Mesothelial cell of epicardium (in vitro differentiated cells): ENCODE measurements at regions not wholly inside any gene's neighbourhood (a gene's known extent, or its start where the extent isn't known, plus 50 kb on each side); places are given as distances from the start of the nearest gene placed in this dataset.
"Not testable (repeated sequence)": the region's sequence is repeated elsewhere in the genome, so short reads cannot be mapped to it uniquely, and the experiment has no call there.

Experiments
- DNase-seq, 2 experiments: peaks; one replicate each; pipeline ENCODE4 v3.0.0; 2021; ENCODE audit warnings: low spot score in 2 of 2; ENCODE audit not compliant: unreplicated experiment in 2 of 2
- H3K27ac Mint-ChIP-seq: 2 replicates; pipeline ENCODE4 v1.8.0; 2021; ENCODE audit warnings: mixed read lengths
- H3K27me3 Mint-ChIP-seq: 2 replicates; pipeline ENCODE4 v1.8.0; 2021; ENCODE audit warnings: low read depth, mixed read lengths
- H3K36me3 Mint-ChIP-seq: 2 replicates; pipeline ENCODE4 v1.8.0; 2021; ENCODE audit warnings: mixed read lengths
- H3K4me1 Mint-ChIP-seq: 2 replicates; pipeline ENCODE4 v1.8.0; 2021; ENCODE audit warnings: mixed read lengths
- H3K4me3 Mint-ChIP-seq: 2 replicates; pipeline ENCODE4 v1.8.0; 2021; ENCODE audit warnings: mild to moderate bottlenecking, moderate library complexity, mixed read lengths
- H3K9me3 Mint-ChIP-seq: 2 replicates; pipeline ENCODE4 v1.8.0; 2021; ENCODE audit warnings: mixed read lengths
- TF ChIP-seq, protein P1 (sequence below): fragments of 200-600 bp; sonication (generic); IDR thresholded peaks from one replicate; pipeline ENCODE4 v1.5.0; 2021; ENCODE audit warnings: antibody characterized with exemption; ENCODE audit not compliant: unreplicated experiment

DNA sequence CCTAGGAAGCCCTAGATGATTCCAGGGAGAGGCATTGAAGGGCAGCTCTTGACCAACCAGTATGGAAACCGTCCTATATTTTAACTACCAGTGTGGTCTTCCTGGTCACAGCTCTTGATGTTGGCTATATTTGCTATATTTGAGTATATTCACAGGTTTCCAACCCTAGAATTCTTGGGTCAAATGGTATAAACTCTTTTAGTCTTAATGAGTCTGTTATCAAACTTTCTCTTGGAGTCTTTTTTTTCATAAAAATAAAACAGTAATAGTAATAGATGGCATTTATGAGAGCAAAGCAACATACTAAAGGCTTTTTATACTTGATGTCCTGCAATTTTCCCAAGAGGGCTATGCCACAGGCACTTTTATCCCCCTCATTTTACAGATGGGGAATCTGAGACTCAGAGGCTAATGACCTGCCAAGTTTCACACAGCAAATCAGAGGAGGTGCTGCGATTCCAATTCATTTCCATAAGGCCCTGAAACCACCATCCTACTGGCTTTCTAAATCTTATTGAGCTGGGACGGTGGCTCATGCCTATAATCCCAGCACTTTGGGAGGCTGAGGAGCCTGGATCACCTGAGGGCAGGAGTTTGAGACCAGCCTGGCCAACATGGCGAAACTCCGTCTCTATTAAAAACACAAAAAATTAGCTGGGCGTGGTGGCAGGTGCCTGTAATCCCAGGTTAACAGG is 217.2 kb upstream of the ZNF217 start:
- no peak overlapping the region for H3K4me3 Mint-ChIP-seq
- no peaks in the 10 kb centered on the region for H3K27me3 Mint-ChIP-seq
- DNase-seq = no peak
- H3K9me3 Mint-ChIP-seq = no peaks in the 10 kb centered on the region
- TF ChIP-seq, protein P1, sequence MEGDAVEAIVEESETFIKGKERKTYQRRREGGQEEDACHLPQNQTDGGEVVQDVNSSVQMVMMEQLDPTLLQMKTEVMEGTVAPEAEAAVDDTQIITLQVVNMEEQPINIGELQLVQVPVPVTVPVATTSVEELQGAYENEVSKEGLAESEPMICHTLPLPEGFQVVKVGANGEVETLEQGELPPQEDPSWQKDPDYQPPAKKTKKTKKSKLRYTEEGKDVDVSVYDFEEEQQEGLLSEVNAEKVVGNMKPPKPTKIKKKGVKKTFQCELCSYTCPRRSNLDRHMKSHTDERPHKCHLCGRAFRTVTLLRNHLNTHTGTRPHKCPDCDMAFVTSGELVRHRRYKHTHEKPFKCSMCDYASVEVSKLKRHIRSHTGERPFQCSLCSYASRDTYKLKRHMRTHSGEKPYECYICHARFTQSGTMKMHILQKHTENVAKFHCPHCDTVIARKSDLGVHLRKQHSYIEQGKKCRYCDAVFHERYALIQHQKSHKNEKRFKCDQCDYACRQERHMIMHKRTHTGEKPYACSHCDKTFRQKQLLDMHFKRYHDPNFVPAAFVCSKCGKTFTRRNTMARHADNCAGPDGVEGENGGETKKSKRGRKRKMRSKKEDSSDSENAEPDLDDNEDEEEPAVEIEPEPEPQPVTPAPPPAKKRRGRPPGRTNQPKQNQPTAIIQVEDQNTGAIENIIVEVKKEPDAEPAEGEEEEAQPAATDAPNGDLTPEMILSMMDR = no peak
- peaks cover 13% of the 10 kb centered on the region for H3K4me1 Mint-ChIP-seq
- H3K36me3 Mint-ChIP-seq = no peaks in the 10 kb centered on the region
- H3K27ac Mint-ChIP-seq = no peak overlapping the region

DNA sequence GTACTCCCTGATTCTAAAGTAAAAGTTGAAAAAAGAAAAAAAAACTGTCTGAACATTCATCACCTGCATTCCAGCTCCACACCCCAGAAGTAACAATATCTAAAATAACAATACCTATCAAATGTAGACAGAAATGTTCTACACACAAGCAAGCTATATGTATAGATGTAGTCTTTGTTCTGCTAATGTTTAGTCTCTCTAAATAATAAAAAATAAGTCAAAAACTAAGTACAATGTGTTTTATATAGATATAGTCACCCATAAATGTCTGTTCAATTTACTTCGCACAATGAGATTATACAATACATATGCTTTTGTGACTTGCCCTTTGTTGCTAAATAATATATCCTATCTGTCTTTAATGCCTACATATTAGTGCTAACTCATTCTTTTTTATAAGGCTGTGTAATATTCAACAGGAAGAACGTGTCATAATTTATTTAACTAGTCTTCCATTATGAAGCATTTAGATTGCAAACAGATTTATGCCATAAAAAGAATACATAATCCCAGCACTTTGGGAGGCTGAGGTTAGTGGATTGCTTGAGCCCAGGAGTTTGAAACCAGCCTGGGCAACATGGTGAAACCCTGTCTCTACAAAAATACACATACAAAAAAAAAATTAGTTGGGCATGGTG is 216.2 kb upstream of the ZNF217 start:
- Mint-ChIP-seq H3K9me3 (no peaks in the 10 kb centered on the region), H3K27ac (no peak overlapping the region), H3K36me3 (no peaks in the 10 kb centered on the region), H3K4me1 (peaks cover 5% of the 10 kb centered on the region), H3K4me3 (no peak overlapping the region), H3K27me3 (no peaks in the 10 kb centered on the region)
- no peak for DNase-seq
- TF ChIP-seq, protein P1 = no peak

DNA sequence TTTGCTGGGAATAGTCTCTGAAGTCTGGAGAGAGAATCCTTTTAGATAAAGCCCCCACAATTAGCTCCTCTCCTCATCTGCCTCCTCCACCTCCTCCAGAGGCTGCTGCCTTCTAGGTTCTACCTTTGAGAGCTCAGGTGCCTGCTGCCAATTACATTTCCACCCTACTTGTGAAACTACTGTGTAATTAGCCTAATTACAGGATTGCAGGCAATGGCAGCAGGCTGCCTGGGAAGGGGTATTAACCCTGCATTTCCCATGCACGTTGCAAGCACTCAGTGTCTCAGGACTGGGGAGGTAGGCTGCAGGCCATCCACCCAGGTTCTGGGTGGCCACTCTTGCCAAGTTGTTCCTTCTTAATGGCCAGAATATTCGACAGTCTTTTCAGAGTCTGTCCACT is 215.6 kb upstream of the ZNF217 start:
- TF ChIP-seq, protein P1 = no peak
- H3K36me3 Mint-ChIP-seq = no peaks in the 10 kb centered on the region
- H3K27me3 Mint-ChIP-seq = no peaks in the 10 kb centered on the region
- H3K9me3 Mint-ChIP-seq = no peaks in the 10 kb centered on the region
- no peak overlapping the region for H3K4me3 Mint-ChIP-seq
- H3K27ac Mint-ChIP-seq = no peak overlapping the region
- no peak for DNase-seq
- H3K4me1 Mint-ChIP-seq = peaks cover 2% of the 10 kb centered on the region

DNA sequence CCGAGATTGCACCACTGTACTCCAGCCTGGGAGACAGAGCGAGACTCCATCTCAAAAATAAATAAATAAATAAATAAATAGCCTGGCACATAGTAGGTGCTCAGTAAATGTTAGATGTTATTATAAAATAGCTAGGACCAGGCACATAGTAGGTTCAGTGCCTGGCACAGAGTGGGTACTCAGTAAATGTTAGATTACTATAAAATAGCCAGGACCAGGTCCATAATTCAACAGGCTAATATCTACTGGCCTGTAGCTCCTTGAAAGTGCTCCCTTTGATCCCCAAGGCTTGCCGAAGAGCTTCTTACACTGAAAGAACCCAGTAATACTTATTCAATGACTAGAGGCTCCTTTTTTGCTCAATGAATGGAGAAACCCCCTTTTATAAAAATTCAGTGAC is 215.1 kb upstream of the ZNF217 start:
- H3K4me3 Mint-ChIP-seq = no peak overlapping the region
- H3K36me3 Mint-ChIP-seq = no peaks in the 10 kb centered on the region
- no peaks in the 10 kb centered on the region for H3K9me3 Mint-ChIP-seq
- no peak for DNase-seq
- peaks cover 2% of the 10 kb centered on the region for H3K4me1 Mint-ChIP-seq
- TF ChIP-seq, protein P1 = no peak
- no peak overlapping the region for H3K27ac Mint-ChIP-seq
- H3K27me3 Mint-ChIP-seq = no peaks in the 10 kb centered on the region

DNA sequence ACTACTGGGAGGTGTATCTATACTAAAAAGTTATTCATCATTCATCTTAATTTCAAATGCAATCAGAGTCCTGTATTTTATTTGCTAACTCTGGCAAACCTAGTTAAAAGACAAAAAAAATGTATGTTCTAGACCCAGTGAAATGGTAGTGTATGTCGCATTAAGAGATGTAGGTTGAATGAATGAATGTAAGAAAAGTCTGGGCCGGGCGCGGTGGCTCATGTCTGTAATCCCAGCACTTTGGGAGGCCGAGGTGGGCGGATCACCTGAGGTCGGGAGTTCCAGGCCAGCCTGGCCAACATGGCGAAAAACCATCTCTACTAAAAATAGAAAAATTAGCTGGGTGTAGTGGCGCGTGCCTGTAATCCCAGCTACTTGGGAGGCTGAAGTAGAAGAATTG is 214.7 kb upstream of the ZNF217 start:
- DNase-seq, H3K27ac Mint-ChIP-seq, H3K9me3 Mint-ChIP-seq, H3K27me3 Mint-ChIP-seq, H3K36me3 Mint-ChIP-seq, H3K4me3 Mint-ChIP-seq, H3K4me1 Mint-ChIP-seq: not testable (repeated sequence)

DNA sequence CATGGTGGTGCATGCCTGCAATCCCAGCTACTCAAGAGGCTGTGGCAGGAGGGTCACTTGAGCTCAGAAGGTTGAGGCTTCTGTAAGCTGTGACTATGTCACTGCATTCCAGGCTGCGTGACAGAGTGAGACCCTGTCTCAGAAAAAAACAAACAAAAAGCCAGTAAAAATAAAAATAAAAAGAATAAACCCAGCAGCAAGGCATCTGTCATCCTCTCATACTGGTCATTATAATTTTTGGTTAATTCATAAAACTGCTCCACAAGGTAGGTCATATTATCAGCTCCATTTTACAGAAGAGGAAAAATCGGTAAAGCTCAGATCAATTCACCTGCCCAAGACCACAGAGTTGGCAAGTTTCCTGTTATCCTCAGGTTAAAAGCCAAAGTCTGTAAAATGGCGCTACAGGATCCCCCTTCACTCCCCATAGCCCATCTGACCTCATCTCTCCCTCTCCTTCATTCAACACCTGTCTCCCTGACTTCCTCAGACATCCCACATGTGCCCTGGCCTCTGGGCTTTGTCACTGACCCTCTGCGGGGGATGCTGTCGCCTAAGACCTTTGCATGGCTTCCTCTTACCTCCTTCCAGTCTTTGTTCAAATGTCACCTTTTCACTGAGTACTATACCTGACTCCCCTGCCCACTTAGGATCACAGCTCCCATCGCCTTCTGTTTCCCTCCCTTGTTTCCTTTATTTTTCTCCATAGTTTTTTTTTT is 213.2 kb upstream of the ZNF217 start:
- Mint-ChIP-seq H3K4me1 (peaks cover 2% of the 10 kb centered on the region), H3K9me3 (no peaks in the 10 kb centered on the region), H3K36me3 (no peaks in the 10 kb centered on the region), H3K27me3 (no peaks in the 10 kb centered on the region), H3K27ac (no peak overlapping the region), H3K4me3 (no peak overlapping the region)
- TF ChIP-seq, protein P1 = no peak
- DNase-seq = no peak
